Lower leg skin (tissue), 4 donors: ENCODE measurements at regions not wholly inside any gene's neighbourhood (a gene's known extent, or its start where the extent isn't known, plus 50 kb on each side); places are given as distances from the start of the nearest gene placed in this dataset.

Experiments used
- DNase-seq, 2 donors: peaks; one replicate each; pipeline ENCODE4 v3.0.0-alpha.2; 2019; ENCODE audit warnings: low spot score in 2 of 2
- H3K4me3 ChIP-seq: fragments of 200-600 bp; sonication (generic); 2 replicates; pipeline ENCODE4 v1.5.1; 2017; ENCODE audit warnings: mild to moderate bottlenecking, low read depth; ENCODE audit not compliant: poor library complexity, severe bottlenecking
- POLR2A ChIP-seq, 2 donors: fragments of 450-650 bp; IDR thresholded peaks; one replicate each; pipeline ENCODE4 v1.6.1; 2016 to 2017; ENCODE audit warnings: antibody characterized with exemption in 2 of 2, mild to moderate bottlenecking in 1 of 2, moderate library complexity in 1 of 2
- WGBS, 2 donors: methylation state at CpG; one replicate each; pipeline ENCODE4 v1.1.5; 2018; 5-methylcytosine and 5-hydroxymethylcytosine counted together
- intact Hi-C: fragments of 100-400 bp; cut with DNase I; formaldehyde crosslinking; loops from one replicate; pipeline ENCODE4 v1.15.0; 2023; ENCODE audit warnings: low total_unique reads
- TF ChIP-seq, protein P1 (sequence below), 3 donors: fragments of 450-650 bp; IDR thresholded peaks; one replicate each; pipeline ENCODE4 v1.5.1; 2016; ENCODE audit warnings: antibody characterized with exemption in 3 of 3, mild to moderate bottlenecking in 3 of 3, moderate library complexity in 2 of 3

DNA sequence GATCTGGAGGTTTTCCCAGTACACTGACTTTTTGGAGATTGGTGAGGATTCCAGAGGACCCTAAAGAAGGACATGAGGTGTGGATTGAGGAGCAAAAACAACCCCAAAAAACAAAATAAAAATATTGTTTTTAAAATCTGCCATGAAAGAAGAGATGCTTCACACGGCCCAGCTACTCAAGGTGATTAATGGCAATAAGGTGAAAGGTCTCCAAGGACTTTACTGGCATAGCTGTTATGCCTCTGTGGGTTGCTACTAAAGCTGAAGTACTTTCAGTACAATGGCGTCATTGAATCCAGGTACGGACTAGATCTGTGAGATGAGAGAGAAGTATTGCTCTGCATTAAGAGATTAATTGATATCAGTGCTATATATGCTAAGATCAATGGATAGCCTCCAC, 606.4 kb downstream of the TDRD15 start:
- 74 to 82% methylated on average over 3 of the region's 3 CpGs for WGBS, 2 donors
- no peak for TF ChIP-seq POLR2A (IDR thresholded peaks at IDR 0.05)
- TF ChIP-seq, protein P1, sequence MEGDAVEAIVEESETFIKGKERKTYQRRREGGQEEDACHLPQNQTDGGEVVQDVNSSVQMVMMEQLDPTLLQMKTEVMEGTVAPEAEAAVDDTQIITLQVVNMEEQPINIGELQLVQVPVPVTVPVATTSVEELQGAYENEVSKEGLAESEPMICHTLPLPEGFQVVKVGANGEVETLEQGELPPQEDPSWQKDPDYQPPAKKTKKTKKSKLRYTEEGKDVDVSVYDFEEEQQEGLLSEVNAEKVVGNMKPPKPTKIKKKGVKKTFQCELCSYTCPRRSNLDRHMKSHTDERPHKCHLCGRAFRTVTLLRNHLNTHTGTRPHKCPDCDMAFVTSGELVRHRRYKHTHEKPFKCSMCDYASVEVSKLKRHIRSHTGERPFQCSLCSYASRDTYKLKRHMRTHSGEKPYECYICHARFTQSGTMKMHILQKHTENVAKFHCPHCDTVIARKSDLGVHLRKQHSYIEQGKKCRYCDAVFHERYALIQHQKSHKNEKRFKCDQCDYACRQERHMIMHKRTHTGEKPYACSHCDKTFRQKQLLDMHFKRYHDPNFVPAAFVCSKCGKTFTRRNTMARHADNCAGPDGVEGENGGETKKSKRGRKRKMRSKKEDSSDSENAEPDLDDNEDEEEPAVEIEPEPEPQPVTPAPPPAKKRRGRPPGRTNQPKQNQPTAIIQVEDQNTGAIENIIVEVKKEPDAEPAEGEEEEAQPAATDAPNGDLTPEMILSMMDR (IDR thresholded peaks at IDR 0.05): no peak
- H3K4me3 ChIP-seq: no peak overlapping the region
- DNase-seq: no peak
- intact Hi-C loops: no loop called here

DNA sequence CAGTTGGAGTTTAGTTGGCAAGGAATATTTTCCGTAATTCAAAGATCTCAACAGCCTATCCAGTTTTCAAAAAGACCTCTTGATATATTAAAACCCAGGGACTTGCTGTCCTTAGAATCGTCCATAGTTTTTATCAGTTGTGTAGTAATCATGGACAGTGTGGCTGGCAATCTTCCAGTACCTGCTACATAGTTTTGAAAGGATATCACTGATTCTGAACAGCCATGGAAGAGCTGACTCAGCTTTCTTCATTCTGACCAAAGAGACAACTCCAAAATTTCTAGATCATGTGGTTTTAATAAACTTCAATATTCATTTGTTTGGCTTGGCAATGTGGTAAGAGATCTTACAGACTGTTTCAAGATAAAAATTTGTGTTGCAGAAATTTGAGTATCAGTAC, 616.7 kb downstream of the TDRD15 start:
- WGBS, 2 donors: 64 to 66% methylated on average over 2 of the region's 2 CpGs
- H3K4me3 ChIP-seq: no peak overlapping the region
- no peak for TF ChIP-seq POLR2A (IDR thresholded peaks at IDR 0.05)
- TF ChIP-seq, protein P1 (IDR thresholded peaks at IDR 0.05): no peak
- DNase-seq: no peak
- intact Hi-C loops: no loop called here

DNA sequence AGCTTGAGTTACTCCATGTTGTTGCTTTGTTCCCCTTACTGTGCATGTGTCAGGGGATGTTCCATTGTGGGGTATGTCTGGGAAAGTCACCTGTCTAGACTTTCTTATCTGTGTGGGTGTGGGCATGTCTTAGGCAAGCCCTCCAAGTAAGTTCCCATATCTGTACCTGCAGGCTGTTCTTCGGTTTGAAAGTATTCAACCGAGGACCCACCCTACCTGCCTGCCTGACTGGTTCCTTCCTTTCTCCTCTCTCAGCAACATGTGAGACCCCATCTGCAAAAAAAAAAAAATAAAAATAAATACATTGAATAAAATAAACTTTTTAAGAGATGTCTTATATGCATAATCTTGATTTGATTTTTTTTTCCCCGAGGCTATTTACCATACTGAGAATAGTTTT, 622.7 kb downstream of the TDRD15 start:
- no peak for TF ChIP-seq POLR2A (IDR thresholded peaks at IDR 0.05)
- TF ChIP-seq, protein P1 (IDR thresholded peaks at IDR 0.05): no peak
- 88 to 89% methylated on average over 3 of the region's 3 CpGs for WGBS, 2 donors
- DNase-seq: no peak
- intact Hi-C loops: no loop called here
- H3K4me3 ChIP-seq: no peak overlapping the region

DNA sequence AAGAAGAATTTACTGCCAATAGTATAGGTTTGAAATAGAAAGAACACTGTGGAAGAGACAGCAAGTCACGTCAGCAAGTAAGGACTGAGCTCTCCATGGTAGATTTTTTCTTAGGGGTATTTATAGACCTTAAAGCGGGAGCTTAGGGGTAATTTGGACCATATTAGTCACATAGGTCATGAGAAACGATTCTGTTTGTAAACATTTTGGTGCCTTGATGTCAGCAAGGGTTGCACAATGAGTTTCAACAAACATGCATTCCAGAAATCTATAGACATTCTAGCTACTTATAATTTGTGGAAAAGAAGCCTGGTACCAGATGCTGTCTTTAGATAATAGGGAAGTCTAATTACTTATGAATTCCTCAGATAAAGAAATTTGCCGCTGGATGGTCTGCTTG, 624.7 kb downstream of the TDRD15 start:
- no peak for DNase-seq
- intact Hi-C loops: no loop called here
- H3K4me3 ChIP-seq: no peak overlapping the region
- WGBS, 2 donors: 69 to 74% methylated on average over 4 of the region's 4 CpGs
- TF ChIP-seq, protein P1 (IDR thresholded peaks at IDR 0.05): no peak
- TF ChIP-seq POLR2A (IDR thresholded peaks at IDR 0.05): no peak

DNA sequence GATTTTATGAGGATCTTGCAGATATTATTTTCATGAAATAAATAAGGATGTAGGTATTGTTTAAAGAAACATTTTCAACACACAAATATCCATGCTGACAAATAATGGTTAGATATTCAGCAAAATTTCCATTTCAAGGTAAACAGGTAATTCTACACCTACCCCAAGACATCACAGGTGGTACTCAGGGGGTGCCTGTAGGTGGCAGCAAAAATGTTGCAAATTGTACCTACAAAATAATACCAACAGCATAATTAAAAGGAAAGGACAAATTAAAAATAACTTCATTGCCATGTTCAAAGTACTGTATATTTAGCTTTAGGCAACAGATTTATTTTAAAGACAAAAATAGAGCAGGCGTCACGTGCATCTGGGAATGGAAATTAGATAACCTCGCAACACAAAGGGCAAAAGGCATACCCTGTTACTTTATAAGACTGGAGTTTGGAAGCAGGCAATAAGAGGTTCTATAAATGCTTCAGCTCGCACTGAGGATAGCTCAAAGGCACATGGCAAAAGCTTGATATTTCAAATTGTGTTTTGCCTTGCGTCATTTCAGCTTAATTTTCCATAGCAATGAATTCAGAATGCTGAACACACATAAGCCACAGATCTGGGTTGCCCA, 630.5 kb downstream of the TDRD15 start:
- WGBS, 2 donors: 39 to 45% methylated on average over 5 of the region's 5 CpGs

More for the DNA sequence above, 630.5 kb downstream of the TDRD15 start:
- no peak overlapping the region for H3K4me3 ChIP-seq
- DNase-seq: no peak
- TF ChIP-seq, protein P1 (IDR thresholded peaks at IDR 0.05): no peak
- TF ChIP-seq POLR2A (IDR thresholded peaks at IDR 0.05): no peak
- intact Hi-C loops: no loop called here
